ENCODE measurements at regions not wholly inside any gene's neighbourhood (a gene's known extent, or its start where the extent isn't known, plus 50 kb on each side); places are given as distances from the start of the nearest gene placed in this dataset.
"Not testable (repeated sequence)": the region's sequence is repeated elsewhere in the genome, so short reads cannot be mapped to it uniquely, and the experiment has no call there.

DNA sequence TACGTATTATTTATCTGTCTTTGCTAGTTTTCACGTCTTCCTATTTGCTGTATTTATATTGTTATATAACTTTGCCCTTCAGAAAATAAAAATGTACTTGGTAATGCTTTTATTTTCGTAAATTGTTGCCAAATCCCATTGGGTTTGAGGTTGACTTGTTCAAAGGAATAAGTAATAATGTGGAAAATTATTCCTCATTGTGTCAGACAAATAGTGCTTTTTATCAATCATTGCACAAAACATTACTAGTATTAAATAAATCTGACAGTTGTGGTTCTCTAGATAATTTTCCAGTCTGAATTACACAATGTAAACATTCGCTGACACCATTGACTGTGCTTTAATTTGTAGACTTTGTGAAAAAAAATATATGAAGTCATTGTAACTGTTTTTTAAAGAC, 798.3 kb upstream of the TMEFF2 start:
- TF ChIP-seq, protein P1, sequence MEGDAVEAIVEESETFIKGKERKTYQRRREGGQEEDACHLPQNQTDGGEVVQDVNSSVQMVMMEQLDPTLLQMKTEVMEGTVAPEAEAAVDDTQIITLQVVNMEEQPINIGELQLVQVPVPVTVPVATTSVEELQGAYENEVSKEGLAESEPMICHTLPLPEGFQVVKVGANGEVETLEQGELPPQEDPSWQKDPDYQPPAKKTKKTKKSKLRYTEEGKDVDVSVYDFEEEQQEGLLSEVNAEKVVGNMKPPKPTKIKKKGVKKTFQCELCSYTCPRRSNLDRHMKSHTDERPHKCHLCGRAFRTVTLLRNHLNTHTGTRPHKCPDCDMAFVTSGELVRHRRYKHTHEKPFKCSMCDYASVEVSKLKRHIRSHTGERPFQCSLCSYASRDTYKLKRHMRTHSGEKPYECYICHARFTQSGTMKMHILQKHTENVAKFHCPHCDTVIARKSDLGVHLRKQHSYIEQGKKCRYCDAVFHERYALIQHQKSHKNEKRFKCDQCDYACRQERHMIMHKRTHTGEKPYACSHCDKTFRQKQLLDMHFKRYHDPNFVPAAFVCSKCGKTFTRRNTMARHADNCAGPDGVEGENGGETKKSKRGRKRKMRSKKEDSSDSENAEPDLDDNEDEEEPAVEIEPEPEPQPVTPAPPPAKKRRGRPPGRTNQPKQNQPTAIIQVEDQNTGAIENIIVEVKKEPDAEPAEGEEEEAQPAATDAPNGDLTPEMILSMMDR (conservative IDR thresholded peaks at IDR 0.05; ENCODE audit: low read depth, low read length): no peak
- H3K4me3 ChIP-seq (ENCODE audit: low read depth, low read length): no peak overlapping the region
- no peak for DNase-seq (ENCODE audit: low read depth)

DNA sequence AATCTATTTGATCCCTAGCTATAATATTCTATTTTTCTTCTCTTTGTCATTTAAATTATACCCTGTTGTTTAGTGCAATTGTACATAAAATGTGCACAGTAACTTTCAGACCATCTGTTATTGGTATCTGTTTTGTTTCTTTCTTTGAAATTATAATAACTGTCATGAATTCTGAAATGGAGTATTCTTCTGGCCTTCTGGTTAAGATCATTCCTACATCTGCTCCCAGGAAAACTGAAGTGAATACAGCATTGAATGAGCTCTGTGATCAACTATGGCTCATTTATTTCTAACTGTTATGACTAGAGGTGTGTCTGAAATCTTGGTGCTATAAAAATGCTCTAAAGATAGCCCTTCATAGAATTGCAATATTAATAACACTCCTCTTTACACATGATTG, 788.4 kb upstream of the TMEFF2 start:
- TF ChIP-seq, protein P1 (conservative IDR thresholded peaks at IDR 0.05; ENCODE audit: low read depth, low read length): no peak
- H3K4me3 ChIP-seq (ENCODE audit: low read depth, low read length): no peak overlapping the region
- DNase-seq (ENCODE audit: low read depth): no peak

DNA sequence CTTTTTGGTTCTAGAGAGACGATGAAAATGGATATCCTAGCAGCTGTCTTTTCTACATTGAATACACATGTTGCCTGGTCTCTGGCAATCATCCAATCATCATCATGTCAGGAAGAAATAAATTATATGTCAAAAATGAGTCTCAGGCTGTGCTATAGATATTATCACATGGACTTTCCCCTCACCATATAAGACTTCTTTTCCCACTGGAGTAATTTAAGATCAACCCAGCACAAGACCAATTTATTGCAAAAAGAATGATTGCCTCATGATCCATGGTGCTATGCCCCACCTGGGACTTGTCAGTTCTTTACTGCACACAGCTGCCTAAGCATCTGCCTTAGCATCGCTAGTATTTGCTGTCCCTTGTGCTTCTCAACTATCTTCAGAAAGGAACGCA, 783.7 kb upstream of the TMEFF2 start:
- H3K4me3 ChIP-seq (ENCODE audit: low read depth, low read length): no peak overlapping the region
- DNase-seq (ENCODE audit: low read depth): no peak
- TF ChIP-seq, protein P1 (conservative IDR thresholded peaks at IDR 0.05; ENCODE audit: low read depth, low read length): no peak

DNA sequence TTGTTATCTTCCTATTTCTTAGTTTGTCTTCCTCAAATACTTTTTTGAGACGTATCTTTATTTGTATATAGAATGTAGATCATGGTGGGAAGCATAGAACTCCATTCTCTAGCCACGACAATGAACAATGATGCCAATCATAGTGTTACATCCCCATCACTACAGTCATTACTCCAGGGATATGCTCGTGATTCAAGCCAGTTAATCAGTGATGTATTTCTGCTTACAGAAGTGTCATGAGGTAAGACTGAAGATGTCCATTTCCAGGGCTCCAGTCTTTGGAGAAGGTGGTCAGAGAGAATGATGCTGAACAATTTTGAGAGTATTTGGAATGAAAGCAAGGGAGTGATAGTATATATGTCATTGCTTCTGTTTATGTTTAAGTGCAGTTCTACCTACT, 777.2 kb upstream of the TMEFF2 start:
- H3K4me3 ChIP-seq (ENCODE audit: low read depth, low read length): no peak overlapping the region
- peak; percentile 30 for DNase-seq (ENCODE audit: low read depth)
- TF ChIP-seq, protein P1 (conservative IDR thresholded peaks at IDR 0.05; ENCODE audit: low read depth, low read length): no peak

DNA sequence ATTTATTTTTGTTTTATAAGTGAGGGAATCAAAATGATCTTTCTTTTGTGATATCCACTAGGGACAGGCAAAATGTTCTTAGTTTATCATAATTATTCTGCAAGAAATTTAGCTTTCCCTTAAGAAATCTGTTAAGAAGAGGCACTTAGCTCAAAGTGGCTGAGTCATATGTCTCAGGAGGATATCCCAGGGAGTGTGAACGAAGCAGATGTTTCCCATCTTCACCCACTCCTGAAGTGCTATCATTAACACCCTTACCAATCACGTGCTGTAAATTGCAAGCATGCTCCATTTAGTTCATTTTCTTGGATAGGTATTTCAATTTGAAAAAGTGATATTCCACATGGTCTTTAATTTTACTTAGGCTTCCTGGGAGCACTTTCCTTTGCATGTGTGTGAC, 774.3 kb upstream of the TMEFF2 start:
- DNase-seq (ENCODE audit: low read depth): no peak
- H3K4me3 ChIP-seq (ENCODE audit: low read depth, low read length): no peak overlapping the region
- TF ChIP-seq, protein P1 (conservative IDR thresholded peaks at IDR 0.05; ENCODE audit: low read depth, low read length): no peak

DNA sequence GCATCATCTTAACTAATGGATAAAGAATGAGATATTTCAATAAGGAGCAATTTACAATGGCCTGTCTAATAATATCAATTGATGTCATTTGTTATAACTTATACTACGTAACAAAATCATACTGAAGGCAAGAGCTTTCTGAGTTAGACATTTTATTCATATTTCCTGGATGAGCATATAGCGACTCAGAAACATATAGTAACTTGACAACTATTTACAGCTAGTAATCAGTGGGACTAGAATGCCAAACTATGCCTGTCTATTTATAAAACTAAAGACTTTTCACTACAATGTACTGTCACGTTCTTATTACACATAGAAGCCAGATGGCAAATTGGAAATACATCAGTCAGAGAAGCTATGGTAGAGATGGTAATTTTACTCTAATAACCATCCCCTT, 766.2 kb upstream of the TMEFF2 start:
- H3K4me3 ChIP-seq (ENCODE audit: low read depth, low read length): no peak overlapping the region
- DNase-seq (ENCODE audit: low read depth): no peak
- TF ChIP-seq, protein P1 (conservative IDR thresholded peaks at IDR 0.05; ENCODE audit: low read depth, low read length): no peak

DNA sequence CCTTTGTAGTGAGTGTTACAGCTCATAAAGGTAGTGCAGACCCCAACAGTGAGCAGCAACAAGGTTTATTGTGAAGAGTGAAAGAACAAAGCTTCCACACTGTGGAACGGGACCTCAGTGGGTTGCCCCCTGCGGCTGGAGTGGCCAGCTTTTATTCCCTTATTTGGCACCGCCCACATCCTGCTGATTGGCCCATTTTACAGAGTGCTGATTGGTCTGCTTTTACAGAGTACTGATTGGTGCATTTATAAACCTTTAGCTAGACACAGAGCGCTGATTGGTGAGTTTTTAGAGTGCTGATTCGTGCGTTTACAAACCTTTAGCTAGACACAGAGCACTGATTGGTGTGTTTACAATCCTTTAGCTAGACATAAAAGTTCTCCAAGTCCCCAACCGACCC, 763.9 kb upstream of the TMEFF2 start:
- not testable (repeated sequence) for H3K4me3 ChIP-seq (ENCODE audit: low read depth, low read length); DNase-seq (ENCODE audit: low read depth)

DNA sequence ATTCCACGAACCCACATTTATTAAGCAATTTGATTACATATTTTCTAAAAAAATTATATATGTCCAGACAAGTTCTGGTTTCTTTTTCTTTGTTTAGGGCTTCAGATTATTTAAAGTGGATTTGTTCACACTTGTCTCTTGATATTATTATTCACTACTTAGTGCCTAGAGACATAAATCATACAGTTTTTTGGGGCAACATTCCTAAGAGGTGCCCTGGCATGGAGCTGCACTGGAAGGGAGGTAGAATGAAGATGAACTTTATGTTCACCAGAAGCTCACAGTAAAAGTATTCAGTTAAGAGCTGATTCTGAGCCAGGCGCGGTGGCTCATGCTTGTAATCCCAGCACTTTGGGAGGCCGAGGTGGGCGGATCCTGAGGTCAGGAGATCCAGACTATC, 762.7 kb upstream of the TMEFF2 start:
- TF ChIP-seq, protein P1 (conservative IDR thresholded peaks at IDR 0.05; ENCODE audit: low read depth, low read length): no peak
- no peak overlapping the region for H3K4me3 ChIP-seq (ENCODE audit: low read depth, low read length)
- DNase-seq (ENCODE audit: low read depth): no peak
